Osteocyte (in vitro differentiated cells): ENCODE measurements at regions not wholly inside any gene's neighbourhood (a gene's known extent, or its start where the extent isn't known, plus 50 kb on each side); places are given as distances from the start of the nearest gene placed in this dataset.
A peak's percentile ranks its signal among the peaks of the same experiment; 100 is the strongest.
"Not testable (repeated sequence)": the region's sequence is repeated elsewhere in the genome, so short reads cannot be mapped to it uniquely, and the experiment has no call there.

Experiments
- DNase-seq: peaks from one replicate; pipeline ENCODE4 v3.0.0; 2021; ENCODE audit warnings: mixed read lengths; ENCODE audit not compliant: unreplicated experiment; ENCODE audit errors: extremely low spot score
- H3K27ac Mint-ChIP-seq: one replicate; pipeline ENCODE4 v1.8.0; 2021; ENCODE audit warnings: mild to moderate bottlenecking, mixed read lengths; ENCODE audit not compliant: unreplicated experiment
- H3K27me3 Mint-ChIP-seq: one replicate; pipeline ENCODE4 v1.8.0; 2021; ENCODE audit warnings: mixed read lengths; ENCODE audit not compliant: unreplicated experiment
- H3K36me3 Mint-ChIP-seq: one replicate; pipeline ENCODE4 v1.8.0; 2021; ENCODE audit warnings: mixed read lengths; ENCODE audit not compliant: unreplicated experiment
- H3K4me1 Mint-ChIP-seq: one replicate; pipeline ENCODE4 v1.8.0; 2021; ENCODE audit warnings: mixed read lengths; ENCODE audit not compliant: unreplicated experiment
- H3K4me3 Mint-ChIP-seq: one replicate; pipeline ENCODE4 v1.8.0; 2021; ENCODE audit warnings: mild to moderate bottlenecking, moderate library complexity, mixed read lengths; ENCODE audit not compliant: unreplicated experiment
- H3K9me3 Mint-ChIP-seq: one replicate; pipeline ENCODE4 v1.8.0; 2021; ENCODE audit warnings: mixed read lengths; ENCODE audit not compliant: unreplicated experiment
- TF ChIP-seq, protein P1 (sequence below): fragments of 200-600 bp; sonication (generic); IDR thresholded peaks from 2 replicates; pipeline ENCODE4 v1.5.0; 2021; ENCODE audit warnings: antibody characterized with exemption, mild to moderate bottlenecking, moderate library complexity

- H3K4me1 Mint-ChIP-seq, result peaks cover 38% of the 10 kb centered on the region
- TF ChIP-seq, protein P1, sequence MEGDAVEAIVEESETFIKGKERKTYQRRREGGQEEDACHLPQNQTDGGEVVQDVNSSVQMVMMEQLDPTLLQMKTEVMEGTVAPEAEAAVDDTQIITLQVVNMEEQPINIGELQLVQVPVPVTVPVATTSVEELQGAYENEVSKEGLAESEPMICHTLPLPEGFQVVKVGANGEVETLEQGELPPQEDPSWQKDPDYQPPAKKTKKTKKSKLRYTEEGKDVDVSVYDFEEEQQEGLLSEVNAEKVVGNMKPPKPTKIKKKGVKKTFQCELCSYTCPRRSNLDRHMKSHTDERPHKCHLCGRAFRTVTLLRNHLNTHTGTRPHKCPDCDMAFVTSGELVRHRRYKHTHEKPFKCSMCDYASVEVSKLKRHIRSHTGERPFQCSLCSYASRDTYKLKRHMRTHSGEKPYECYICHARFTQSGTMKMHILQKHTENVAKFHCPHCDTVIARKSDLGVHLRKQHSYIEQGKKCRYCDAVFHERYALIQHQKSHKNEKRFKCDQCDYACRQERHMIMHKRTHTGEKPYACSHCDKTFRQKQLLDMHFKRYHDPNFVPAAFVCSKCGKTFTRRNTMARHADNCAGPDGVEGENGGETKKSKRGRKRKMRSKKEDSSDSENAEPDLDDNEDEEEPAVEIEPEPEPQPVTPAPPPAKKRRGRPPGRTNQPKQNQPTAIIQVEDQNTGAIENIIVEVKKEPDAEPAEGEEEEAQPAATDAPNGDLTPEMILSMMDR, result no peak
- H3K4me3 Mint-ChIP-seq, result no peak overlapping the region
- DNase-seq, result no peak
- H3K27me3 Mint-ChIP-seq, result no peaks in the 10 kb centered on the region
- H3K9me3 Mint-ChIP-seq, result no peaks in the 10 kb centered on the region
- peak overlapping the region; percentile 72 for H3K27ac Mint-ChIP-seq
- H3K36me3 Mint-ChIP-seq, result no peaks in the 10 kb centered on the region
Observed at GRCh38 chr5:93349613-93350012, 231.4 kb downstream of the NR2F1-AS1 start.

- peak overlapping the region; percentile 38 for H3K27ac Mint-ChIP-seq
- TF ChIP-seq, protein P1, result no peak
Observed at GRCh38 chr5:93348231-93348630, 232.8 kb downstream of the NR2F1-AS1 start.

GRCh38 chr5:93346850-93347249 is 234.2 kb downstream of the NR2F1-AS1 start:
- H3K4me1 Mint-ChIP-seq, result peaks cover 37% of the 10 kb centered on the region
- not testable (repeated sequence) for H3K27me3 Mint-ChIP-seq

More at GRCh38 chr5:93348231-93348630, 232.8 kb downstream of the NR2F1-AS1 start:
- H3K36me3 Mint-ChIP-seq, result no peaks in the 10 kb centered on the region
- no peaks in the 10 kb centered on the region for H3K9me3 Mint-ChIP-seq
- H3K4me3 Mint-ChIP-seq, result no peak overlapping the region
- H3K4me1 Mint-ChIP-seq, result peaks cover 37% of the 10 kb centered on the region
- no peaks in the 10 kb centered on the region for H3K27me3 Mint-ChIP-seq
- no peak for DNase-seq

DNA sequence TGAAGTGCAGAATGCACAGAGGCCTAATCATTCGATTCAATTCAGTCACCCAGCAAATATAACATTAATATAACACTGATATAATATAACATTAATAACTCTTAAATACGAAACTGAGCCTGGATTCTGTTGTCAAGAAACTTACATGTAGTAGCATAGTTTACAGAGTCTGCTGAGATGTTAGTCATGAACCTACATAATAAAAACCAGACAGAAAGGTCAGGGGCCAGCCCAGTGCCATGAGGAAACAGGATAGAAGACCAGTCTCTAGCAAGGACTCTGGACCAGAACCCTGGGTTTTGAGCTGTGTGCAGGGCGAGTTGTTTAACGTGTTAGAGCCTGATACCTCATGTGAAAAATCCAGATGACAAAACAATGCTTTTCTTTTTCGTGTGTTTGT is 234.7 kb downstream of the NR2F1-AS1 start:
- H3K9me3 Mint-ChIP-seq, result no peaks in the 10 kb centered on the region

More at GRCh38 chr5:93346850-93347249, 234.2 kb downstream of the NR2F1-AS1 start:
- not testable (repeated sequence) for H3K36me3 Mint-ChIP-seq, DNase-seq, H3K9me3 Mint-ChIP-seq, H3K27ac Mint-ChIP-seq, H3K4me3 Mint-ChIP-seq

GRCh38 chr5:93343570-93343969 is 237.4 kb downstream of the NR2F1-AS1 start:
- TF ChIP-seq, protein P1, result no peak
- H3K4me1 Mint-ChIP-seq, result peaks cover 15% of the 10 kb centered on the region
- no peak for DNase-seq
- H3K9me3 Mint-ChIP-seq, result no peaks in the 10 kb centered on the region
- H3K36me3 Mint-ChIP-seq, result no peaks in the 10 kb centered on the region
- H3K27ac Mint-ChIP-seq, result no peak overlapping the region
- H3K27me3 Mint-ChIP-seq, result no peaks in the 10 kb centered on the region
- no peak overlapping the region for H3K4me3 Mint-ChIP-seq

More for the DNA sequence above, 234.7 kb downstream of the NR2F1-AS1 start:
- Mint-ChIP-seq H3K27me3 (no peaks in the 10 kb centered on the region), H3K4me1 (peaks cover 36% of the 10 kb centered on the region), H3K36me3 (no peaks in the 10 kb centered on the region), H3K4me3 (no peak overlapping the region), H3K27ac (no peak overlapping the region)
- TF ChIP-seq, protein P1, result no peak
- no peak for DNase-seq

GRCh38 chr5:93342563-93343061 is 238.4 kb downstream of the NR2F1-AS1 start:
- Mint-ChIP-seq H3K9me3 (no peaks in the 10 kb centered on the region), H3K4me1 (peaks cover 10% of the 10 kb centered on the region), H3K4me3 (no peak overlapping the region), H3K27me3 (no peaks in the 10 kb centered on the region), H3K36me3 (peaks cover under 1% of the 10 kb centered on the region), H3K27ac (peak overlapping the region; percentile 58)
- no peak for DNase-seq
- TF ChIP-seq, protein P1, result no peak
